HG02885 (cell line): ENCODE measurements at regions not wholly inside any gene's neighbourhood (a gene's known extent, or its start where the extent isn't known, plus 50 kb on each side); places are given as distances from the start of the nearest gene placed in this dataset.

Experiments used
- ATAC-seq: cut with Tn5 transposase; IDR thresholded peaks from one replicate; pipeline ENCODE4 v1.9.1; 2021; ENCODE audit warnings: mild to moderate bottlenecking; ENCODE audit not compliant: unreplicated experiment, poor library complexity

- ATAC-seq, result no peak
Measured at GRCh38 chr5:108650997-108651396, 96.7 kb upstream of the FER start.

- ATAC-seq, result no peak
Measured at GRCh38 chr5:108649646-108650045, 98.1 kb upstream of the FER start.

- ATAC-seq, result no peak
Measured at GRCh38 chr5:108649106-108649505, 98.6 kb upstream of the FER start.

- ATAC-seq, result peak; percentile 99
Measured at GRCh38 chr5:108642170-108642906, 105.4 kb upstream of the FER start.

- ATAC-seq, result no peak
Measured at GRCh38 chr5:108641596-108641995, 106.1 kb upstream of the FER start.

GRCh38 chr5:108639366-108639765 lies 108.3 kb upstream of the FER start:
- no peak for ATAC-seq

- no peak for ATAC-seq
Measured at GRCh38 chr5:108638021-108638420, 109.7 kb upstream of the FER start.

- no peak for ATAC-seq
Measured at GRCh38 chr5:108637134-108637533, 110.6 kb upstream of the FER start.

- no peak for ATAC-seq
Measured at GRCh38 chr5:108636135-108636853, 111.4 kb upstream of the FER start.

- peak; percentile 78 for ATAC-seq
Measured at GRCh38 chr5:108634617-108635288, 112.9 kb upstream of the FER start.

GRCh38 chr5:108634010-108634616 lies 113.6 kb upstream of the FER start:
- ATAC-seq, result no peak

GRCh38 chr5:108629779-108630528 lies 117.7 kb upstream of the FER start:
- no peak for ATAC-seq

GRCh38 chr5:108625654-108626053 lies 122.0 kb upstream of the FER start:
- ATAC-seq, result peak; percentile 64

GRCh38 chr5:108623826-108624225 lies 123.9 kb upstream of the FER start:
- no peak for ATAC-seq

GRCh38 chr5:108620516-108620915 lies 127.2 kb upstream of the FER start:
- ATAC-seq, result no peak

GRCh38 chr5:108619815-108620214 lies 127.9 kb upstream of the FER start:
- no peak for ATAC-seq

GRCh38 chr5:108617467-108618435 lies 129.9 kb upstream of the FER start:
- ATAC-seq, result no peak

GRCh38 chr5:108615216-108615615 lies 132.5 kb upstream of the FER start:
- ATAC-seq, result no peak

- ATAC-seq, result no peak
Measured at GRCh38 chr5:108607421-108607820, 140.3 kb upstream of the FER start.
